NCI-H2107 (cell line): ENCODE measurements at regions not wholly inside any gene's neighbourhood (a gene's known extent, or its start where the extent isn't known, plus 50 kb on each side); places are given as distances from the start of the nearest gene placed in this dataset.

Experiments used
- DNase-seq: peaks from one replicate; lab custom pipeline; 2025; lab: John Stamatoyannopoulos, UW

GRCh38 chr4:24419181-24420034 is 164.9 kb downstream of the DHX15 start:
- no peak for DNase-seq

- no peak for DNase-seq
Measured at GRCh38 chr4:24417206-24417605, 167.1 kb downstream of the DHX15 start.

GRCh38 chr4:24416293-24416692 is 168.1 kb downstream of the DHX15 start:
- DNase-seq, result no peak

- no peak for DNase-seq
Measured at GRCh38 chr4:24413311-24413784, 171.0 kb downstream of the DHX15 start.

GRCh38 chr4:24411806-24412205 is 172.5 kb downstream of the DHX15 start:
- no peak for DNase-seq

GRCh38 chr4:24411299-24411698 is 173.1 kb downstream of the DHX15 start:
- DNase-seq, result no peak

- no peak for DNase-seq
Measured at GRCh38 chr4:24408640-24409039, 175.7 kb downstream of the DHX15 start.

GRCh38 chr4:24405926-24406325 is 178.4 kb downstream of the DHX15 start:
- DNase-seq, result no peak

- DNase-seq, result no peak
Measured at GRCh38 chr4:24405341-24405740, 179.0 kb downstream of the DHX15 start.

GRCh38 chr4:24404281-24404680 is 180.1 kb downstream of the DHX15 start:
- DNase-seq, result no peak

GRCh38 chr4:24403265-24403664 is 181.1 kb downstream of the DHX15 start:
- DNase-seq, result no peak

- DNase-seq, result no peak
Measured at GRCh38 chr4:24400537-24400936, 183.8 kb downstream of the DHX15 start.

- no peak for DNase-seq
Measured at GRCh38 chr4:24396988-24397387, 187.4 kb downstream of the DHX15 start.

- no peak for DNase-seq
Measured at GRCh38 chr4:24395937-24396336, 188.4 kb downstream of the DHX15 start.

GRCh38 chr4:24394041-24394440 is 190.3 kb downstream of the DHX15 start:
- no peak for DNase-seq

- DNase-seq, result no peak
Measured at GRCh38 chr4:24392613-24393012, 191.7 kb downstream of the DHX15 start.

GRCh38 chr4:24382381-24382780 is 202.0 kb downstream of the DHX15 start:
- DNase-seq, result no peak

- no peak for DNase-seq
Measured at GRCh38 chr4:24380957-24381665, 203.2 kb downstream of the DHX15 start.

- DNase-seq, result no peak
Measured at GRCh38 chr4:24373704-24374103, 210.7 kb downstream of the DHX15 start.

GRCh38 chr4:24372881-24373280 is 211.5 kb downstream of the DHX15 start:
- DNase-seq, result no peak

- no peak for DNase-seq
Measured at GRCh38 chr4:24372341-24372740, 212.0 kb downstream of the DHX15 start.

GRCh38 chr4:24370421-24370820 is 213.9 kb downstream of the DHX15 start:
- DNase-seq, result no peak

GRCh38 chr4:24369507-24370029 is 214.8 kb downstream of the DHX15 start:
- DNase-seq, result no peak
